Esophagus muscularis mucosa (tissue), 3 donors: ENCODE measurements at regions not wholly inside any gene's neighbourhood (a gene's known extent, or its start where the extent isn't known, plus 50 kb on each side); places are given as distances from the start of the nearest gene placed in this dataset.

Experiments used
- CTCF ChIP-seq, 3 experiments: fragments of 200-600 bp in 2 of 3; fragments of 450-650 bp in 1 of 3; sonication (generic) in 2 of 3; IDR thresholded peaks; one replicate each; pipeline ENCODE4 v1.5.1; 2017 to 2019; ENCODE audit warnings: antibody characterized with exemption in 3 of 3, mild to moderate bottlenecking in 2 of 3, moderate library complexity in 1 of 3
- POLR2AphosphoS5 ChIP-seq, 2 donors: sonication (generic); formaldehyde crosslinking; IDR thresholded peaks; one replicate each; pipeline ENCODE4 v1.6.1; 2017; ENCODE audit warnings: antibody characterized with exemption in 2 of 2

DNA sequence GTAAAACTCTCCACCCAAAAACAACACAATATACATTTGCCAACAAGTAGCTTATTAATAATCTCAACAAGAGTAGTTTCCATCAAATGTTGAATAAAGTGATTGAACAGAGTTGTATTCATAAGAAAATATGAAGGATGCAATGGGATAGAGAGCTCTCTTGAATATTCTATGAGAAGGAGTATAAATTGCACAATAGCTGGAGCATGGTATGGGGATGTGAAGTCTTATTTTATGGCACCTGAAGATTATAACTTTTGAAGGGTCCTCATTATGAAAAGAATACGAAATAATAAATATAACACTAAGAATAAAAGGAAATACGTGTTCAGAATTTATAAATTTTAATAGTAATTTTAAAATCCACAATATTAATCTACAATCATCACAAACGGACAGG is 1415.1 kb downstream of the KCNT2 start:
- TF ChIP-seq POLR2AphosphoS5 (IDR thresholded peaks at IDR 0.05): no peak
- TF ChIP-seq CTCF (IDR thresholded peaks at IDR 0.05): no peak
